GM23248 (cell line): ENCODE measurements at regions not wholly inside any gene's neighbourhood (a gene's known extent, or its start where the extent isn't known, plus 50 kb on each side); places are given as distances from the start of the nearest gene placed in this dataset.
"Not testable (repeated sequence)": the region's sequence is repeated elsewhere in the genome, so short reads cannot be mapped to it uniquely, and the experiment has no call there.

Experiments used
- DNase-seq: peaks from one replicate; pipeline ENCODE4 v3.0.0-alpha.2; 2015
- H2AFZ ChIP-seq: fragments of 200-600 bp; sonication (generic); 2 replicates; pipeline ENCODE4 v1.6.1; 2016; ENCODE audit warnings: antibody characterized with exemption
- H3F3A ChIP-seq: fragments of 200-600 bp; sonication (generic); 2 replicates; pipeline ENCODE4 v1.6.1; 2016; ENCODE audit warnings: mild to moderate bottlenecking, antibody characterized with exemption, mixed run types; ENCODE audit not compliant: insufficient read depth
- H3K27ac ChIP-seq: fragments of 200-600 bp; sonication (generic); 2 replicates; pipeline ENCODE4 v1.5.1; 2016; ENCODE audit warnings: mild to moderate bottlenecking
- H3K27me3 ChIP-seq: fragments of 200-600 bp; sonication (generic); replicated peaks from 2 replicates; pipeline ENCODE4 v1.6.1; 2016; ENCODE audit warnings: mild to moderate bottlenecking; ENCODE audit not compliant: insufficient read depth
- H3K36me3 ChIP-seq: fragments of 200-600 bp; sonication (generic); 2 replicates; pipeline ENCODE4 v1.6.1; 2016; ENCODE audit warnings: low read depth, mild to moderate bottlenecking
- H3K4me1 ChIP-seq: fragments of 200-600 bp; sonication (generic); 2 replicates; pipeline ENCODE4 v1.6.1; 2016; ENCODE audit warnings: mild to moderate bottlenecking; ENCODE audit not compliant: insufficient read depth
- H3K4me2 ChIP-seq: fragments of 200-600 bp; sonication (generic); one replicate; pipeline ENCODE4 v1.6.1; 2016; ENCODE audit warnings: mild to moderate bottlenecking; ENCODE audit not compliant: unreplicated experiment
- H3K4me3 ChIP-seq: fragments of 200-600 bp; sonication (generic); 2 replicates; pipeline ENCODE4 v1.5.1; 2016; ENCODE audit warnings: mild to moderate bottlenecking
- H3K79me2 ChIP-seq: fragments of 200-600 bp; sonication (generic); 2 replicates; pipeline ENCODE4 v1.6.1; 2016; ENCODE audit warnings: mild to moderate bottlenecking; ENCODE audit not compliant: insufficient read depth
- H3K9ac ChIP-seq: fragments of 200-600 bp; sonication (generic); 2 replicates; pipeline ENCODE4 v1.6.1; 2016; ENCODE audit warnings: mild to moderate bottlenecking
- H3K9me2 ChIP-seq: fragments of 200-600 bp; sonication (generic); 2 replicates; pipeline ENCODE4 v1.6.1; 2016; ENCODE audit warnings: mixed run types, mild to moderate bottlenecking, moderate library complexity; ENCODE audit not compliant: insufficient read depth
- H3K9me3 ChIP-seq: fragments of 200-600 bp; sonication (generic); one replicate; pipeline ENCODE4 v1.6.1; 2017; ENCODE audit warnings: low read depth
- H4K20me1 ChIP-seq: fragments of 200-600 bp; sonication (generic); 2 replicates; pipeline ENCODE4 v1.6.0; 2016; ENCODE audit not compliant: insufficient read depth
- EZH2 ChIP-seq: fragments of 200-600 bp; sonication (generic); IDR thresholded peaks from 2 replicates; pipeline ENCODE4 v1.6.1; 2018; ENCODE audit warnings: antibody characterized with exemption, mild to moderate bottlenecking; ENCODE audit not compliant: insufficient read depth, poor library complexity, severe bottlenecking
- EZH2phosphoT487 ChIP-seq: fragments of 200-600 bp; sonication (generic); IDR thresholded peaks from 2 replicates; pipeline ENCODE4 v1.6.1; 2018; ENCODE audit warnings: antibody characterized with exemption, moderate library complexity, mild to moderate bottlenecking, low read depth; ENCODE audit not compliant: insufficient read depth
- WGBS, 2 experiments: methylation state at CpG; one replicate each; pipeline ENCODE4 v1.1.6; 2015 to 2017; ENCODE audit warnings: low lambda C conversion rate in 2 of 2, low coverage in 1 of 2; ENCODE audit errors: missing lambda C conversion rate in 2 of 2; 5-methylcytosine and 5-hydroxymethylcytosine counted together
- in situ Hi-C: fragments of 300-500 bp; cut with MboI; formaldehyde crosslinking; loops from 2 replicates; pipeline ENCODE4 v1.15.0; 2020

DNA sequence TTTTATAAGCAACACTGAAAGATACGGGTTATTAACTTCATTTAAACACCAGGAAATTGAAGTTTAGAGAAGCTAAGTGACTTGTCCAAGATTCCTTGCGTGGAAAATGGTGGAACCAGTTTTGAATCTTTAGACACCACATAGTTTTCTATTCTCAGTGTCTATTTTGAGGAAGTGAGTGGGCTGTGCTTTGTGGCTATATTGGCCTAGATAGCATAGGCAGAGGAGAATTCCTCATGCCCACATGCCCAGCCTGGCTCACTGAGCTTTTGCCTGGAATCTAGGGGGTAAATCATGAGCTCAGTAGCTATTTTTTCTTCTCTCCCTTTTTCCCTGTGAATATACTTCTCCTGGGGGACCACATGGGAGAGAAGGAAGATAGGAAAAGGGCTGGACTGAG is 431.3 kb downstream of the HS3ST3B1 start:
- Histone ChIP-seq H3K9ac (no peak overlapping the region), H2AFZ (no peak overlapping the region), H3K79me2 (no peaks in the 10 kb centered on the region), H3K4me3 (no peak overlapping the region), H3F3A (no peaks in the 10 kb centered on the region), H3K4me1 (peaks cover 2% of the 10 kb centered on the region), H3K27me3 (no peaks in the 10 kb centered on the region), H3K36me3 (no peaks in the 10 kb centered on the region), H3K4me2 (no peak overlapping the region), H4K20me1 (no peaks in the 10 kb centered on the region), H3K9me3 (no peaks in the 10 kb centered on the region), H3K27ac (no peak overlapping the region), H3K9me2 (no peaks in the 10 kb centered on the region)
- in situ Hi-C loops: no loop called here
- no peak for DNase-seq
- TF ChIP-seq EZH2 (no peak), EZH2phosphoT487 (no peak)
- WGBS, 2 experiments: 55 to 61% methylated on average over 2 of the region's 2 CpGs

DNA sequence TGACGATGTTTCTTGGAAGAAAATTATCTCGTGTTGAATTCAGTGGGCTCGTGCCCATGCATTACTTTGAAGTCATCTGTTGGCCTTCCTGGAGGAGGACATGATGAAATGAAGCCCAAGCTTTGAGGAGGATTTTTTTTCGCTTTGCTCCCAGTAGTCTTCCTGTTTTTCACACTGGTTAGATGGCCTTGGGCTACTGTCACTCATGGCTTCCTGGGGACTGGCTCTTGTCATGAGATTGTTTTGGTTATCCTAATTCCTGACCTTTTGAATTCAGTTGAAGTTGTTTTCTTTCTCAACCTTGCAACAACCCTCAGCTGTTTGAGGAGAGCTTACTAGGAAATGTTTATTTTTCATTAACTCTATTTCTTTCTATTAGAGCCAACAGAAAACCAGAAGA is 430.7 kb downstream of the HS3ST3B1 start:
- 58 to 63% methylated on average over 4 of the region's 4 CpGs for WGBS, 2 experiments
- no peak overlapping the region for H3K9ac ChIP-seq
- no peaks in the 10 kb centered on the region for H4K20me1 ChIP-seq
- H3K79me2 ChIP-seq: no peaks in the 10 kb centered on the region
- no peak overlapping the region for H3K27ac ChIP-seq
- no peak overlapping the region for H2AFZ ChIP-seq
- no peak for DNase-seq
- no peaks in the 10 kb centered on the region for H3F3A ChIP-seq
- H3K4me3 ChIP-seq: no peak overlapping the region
- in situ Hi-C loops: no loop called here
- H3K4me1 ChIP-seq: no peaks in the 10 kb centered on the region
- H3K27me3 ChIP-seq: no peaks in the 10 kb centered on the region
- no peak for TF ChIP-seq EZH2phosphoT487
- TF ChIP-seq EZH2: no peak
- H3K4me2 ChIP-seq: no peak overlapping the region
- H3K9me3 ChIP-seq: no peaks in the 10 kb centered on the region
- no peaks in the 10 kb centered on the region for H3K9me2 ChIP-seq
- H3K36me3 ChIP-seq: no peaks in the 10 kb centered on the region

DNA sequence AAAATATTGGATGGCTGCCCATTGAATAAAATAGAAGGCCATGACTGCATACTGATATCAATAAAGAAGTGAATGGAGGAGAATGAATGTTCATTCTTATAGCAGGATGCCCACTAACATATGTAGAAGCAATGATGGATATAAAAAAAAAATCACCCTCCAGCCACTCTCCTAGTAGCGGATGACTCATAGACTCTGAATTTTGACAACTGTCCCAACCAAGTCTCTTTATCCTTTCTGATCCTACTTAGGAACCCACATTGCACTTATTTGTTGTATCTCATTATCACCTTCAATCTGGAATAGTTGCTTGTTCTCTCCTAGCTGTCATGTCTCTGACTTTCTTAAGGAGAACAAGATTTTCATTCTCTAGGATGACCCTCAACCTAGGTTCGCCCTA is 429.9 kb downstream of the HS3ST3B1 start:
- H3K4me2 ChIP-seq: no peak overlapping the region
- H3K9me3 ChIP-seq: no peaks in the 10 kb centered on the region
- no peak overlapping the region for H3K9ac ChIP-seq
- no peak overlapping the region for H3K27ac ChIP-seq
- H2AFZ ChIP-seq: no peak overlapping the region
- no peaks in the 10 kb centered on the region for H3K4me1 ChIP-seq
- WGBS, 2 experiments: 69 to 73% methylated on average over 2 of the region's 2 CpGs
- H3F3A ChIP-seq: no peaks in the 10 kb centered on the region
- no peaks in the 10 kb centered on the region for H3K9me2 ChIP-seq
- no peak for DNase-seq
- H3K36me3 ChIP-seq: no peaks in the 10 kb centered on the region
- TF ChIP-seq EZH2 (no peak), EZH2phosphoT487 (no peak)
- H4K20me1 ChIP-seq: no peaks in the 10 kb centered on the region
- H3K27me3 ChIP-seq: no peaks in the 10 kb centered on the region
- no peak overlapping the region for H3K4me3 ChIP-seq
- no peaks in the 10 kb centered on the region for H3K79me2 ChIP-seq
- in situ Hi-C loops: no loop called here

DNA sequence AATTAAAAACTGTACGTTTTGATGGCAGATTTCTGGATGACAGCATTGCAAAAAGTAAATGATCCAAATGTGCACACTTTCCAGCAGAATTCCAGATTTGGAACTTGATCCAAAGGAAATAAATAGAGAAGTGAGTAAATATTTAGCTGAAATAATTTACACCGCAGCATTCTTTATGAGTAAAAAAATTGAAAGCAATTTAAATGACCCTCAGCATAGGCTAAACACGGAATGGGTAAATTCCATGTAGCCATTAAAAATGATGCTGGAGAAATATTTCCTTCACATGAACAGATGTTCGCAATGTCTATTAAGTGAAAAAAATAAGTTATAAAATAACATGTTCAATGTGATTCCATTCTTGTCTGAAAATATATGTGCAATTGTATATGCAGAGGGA is 424.8 kb downstream of the HS3ST3B1 start:
- H3K9me2 ChIP-seq: no peaks in the 10 kb centered on the region
- no peaks in the 10 kb centered on the region for H3F3A ChIP-seq
- no peaks in the 10 kb centered on the region for H4K20me1 ChIP-seq
- H3K9me3 ChIP-seq: no peaks in the 10 kb centered on the region
- no peaks in the 10 kb centered on the region for H3K36me3 ChIP-seq
- H3K27me3 ChIP-seq: no peaks in the 10 kb centered on the region
- no peaks in the 10 kb centered on the region for H3K4me1 ChIP-seq
- no peak for TF ChIP-seq EZH2phosphoT487
- no peak for TF ChIP-seq EZH2
- no peak overlapping the region for H3K27ac ChIP-seq
- no peak overlapping the region for H3K4me3 ChIP-seq
- no peaks in the 10 kb centered on the region for H3K79me2 ChIP-seq
- no peak for DNase-seq
- no peak overlapping the region for H3K9ac ChIP-seq
- in situ Hi-C loops: no loop called here
- WGBS, 2 experiments: 47 to 53% methylated on average over 4 of the region's 4 CpGs
- H3K4me2 ChIP-seq: no peak overlapping the region
- no peak overlapping the region for H2AFZ ChIP-seq

DNA sequence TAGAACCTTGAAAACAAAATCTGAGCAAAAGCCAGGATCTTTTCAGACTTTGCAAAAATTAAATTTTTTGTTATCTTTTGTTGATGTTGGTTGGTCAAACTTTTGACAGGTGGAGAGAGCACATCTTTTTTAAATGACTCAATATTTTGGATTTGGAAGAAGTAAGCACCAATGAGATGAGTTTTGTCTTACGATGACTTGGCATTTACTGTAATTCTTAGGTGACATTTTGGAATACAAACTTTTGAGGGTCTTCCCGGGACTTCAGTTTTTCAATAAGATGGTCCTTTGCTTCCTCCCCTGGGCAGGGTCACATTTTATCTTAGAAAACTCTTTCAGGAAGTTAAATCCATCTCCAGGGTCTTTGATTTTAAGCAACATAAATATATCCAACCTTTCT is 423.9 kb downstream of the HS3ST3B1 start:
- Histone ChIP-seq H3F3A (no peaks in the 10 kb centered on the region), H3K4me1 (no peaks in the 10 kb centered on the region), H3K36me3 (no peaks in the 10 kb centered on the region), H3K9me3 (no peaks in the 10 kb centered on the region), H3K79me2 (no peaks in the 10 kb centered on the region), H3K27me3 (no peaks in the 10 kb centered on the region), H3K4me3 (no peak overlapping the region), H3K27ac (no peak overlapping the region), H3K4me2 (no peak overlapping the region), H3K9ac (no peak overlapping the region), H4K20me1 (no peaks in the 10 kb centered on the region), H3K9me2 (no peaks in the 10 kb centered on the region), H2AFZ (no peak overlapping the region)
- in situ Hi-C loops: no loop called here
- DNase-seq: no peak
- WGBS, 2 experiments: 66 to 67% methylated on average over 2 of the region's 2 CpGs
- no peak for TF ChIP-seq EZH2phosphoT487
- TF ChIP-seq EZH2: no peak

DNA sequence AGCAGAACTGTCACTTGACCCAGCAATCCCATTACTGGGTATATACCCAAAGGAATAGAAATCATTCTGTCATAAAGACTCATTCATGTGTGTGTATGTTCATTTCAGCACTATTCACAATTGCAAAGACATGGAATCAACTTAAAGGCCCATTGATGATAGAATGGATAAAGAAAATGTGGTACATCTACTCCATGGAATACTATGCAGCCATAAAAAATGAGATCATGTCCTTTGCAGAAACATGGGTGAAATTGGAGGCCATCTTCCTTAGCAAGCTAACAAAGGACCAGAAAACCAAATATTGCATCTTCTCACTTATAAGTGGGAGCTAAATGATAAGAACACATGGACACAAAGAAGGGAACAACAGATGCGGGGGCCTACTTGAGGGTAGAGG is 422.5 kb downstream of the HS3ST3B1 start:
- H3K27me3 ChIP-seq, H3K9me2 ChIP-seq, H3F3A ChIP-seq, H3K9me3 ChIP-seq, H3K4me3 ChIP-seq, H4K20me1 ChIP-seq, H3K9ac ChIP-seq, H3K27ac ChIP-seq, H3K79me2 ChIP-seq, H3K4me1 ChIP-seq, H3K36me3 ChIP-seq, in situ Hi-C loops, DNase-seq, H3K4me2 ChIP-seq, H2AFZ ChIP-seq: not testable (repeated sequence)
- 81 to 92% methylated on average over 1 of the region's 1 CpG for WGBS, 2 experiments
